Astrocyte (in vitro differentiated cells and primary cell): ENCODE measurements at regions not wholly inside any gene's neighbourhood (a gene's known extent, or its start where the extent isn't known, plus 50 kb on each side); places are given as distances from the start of the nearest gene placed in this dataset.

Experiments
- DNase-seq: peaks from one replicate; pipeline ENCODE4 v3.0.0-alpha.2; 2010; ENCODE audit warnings: low read depth
- FAIRE-seq: peaks from 2 replicates; lab custom pipeline; 2011; peaks lifted over from hg19 to GRCh38; lab: Jason Lieb, UNC
- H2AFZ ChIP-seq: 2 replicates; pipeline ENCODE4 v1.6.0; 2012; ENCODE audit warnings: low read depth, low read length, inconsistent platforms
- H3K27ac ChIP-seq: 2 replicates; pipeline ENCODE4 v1.5.1; 2011; ENCODE audit warnings: low read depth, low read length, inconsistent platforms
- H3K27me3 ChIP-seq: 2 replicates; pipeline ENCODE4 v1.6.0; 2011; ENCODE audit warnings: low read length, inconsistent platforms; ENCODE audit not compliant: insufficient read depth
- H3K36me3 ChIP-seq: 2 replicates; pipeline ENCODE4 v1.5.1; 2011; ENCODE audit warnings: low read length, inconsistent platforms; ENCODE audit not compliant: insufficient read depth
- H3K4me1 ChIP-seq: 2 replicates; pipeline ENCODE4 v1.5.1; 2011; ENCODE audit warnings: low read length, inconsistent platforms; ENCODE audit not compliant: insufficient read depth
- H3K4me2 ChIP-seq: 2 replicates; pipeline ENCODE4 v1.6.0; 2012; ENCODE audit warnings: low read length, inconsistent platforms
- H3K4me3 ChIP-seq: 2 replicates; pipeline ENCODE4 v1.5.1; 2011; ENCODE audit warnings: low read depth, mild to moderate bottlenecking, low read length, inconsistent platforms; ENCODE audit not compliant: insufficient read depth
- H3K79me2 ChIP-seq: 2 replicates; pipeline ENCODE4 v1.6.0; 2012; ENCODE audit warnings: mild to moderate bottlenecking, low read length, inconsistent platforms; ENCODE audit not compliant: insufficient read depth
- H3K9ac ChIP-seq: 2 replicates; pipeline ENCODE4 v1.6.0; 2012; ENCODE audit warnings: mild to moderate bottlenecking, low read length, inconsistent platforms
- H3K9me3 ChIP-seq: 2 replicates; pipeline ENCODE4 v1.5.1; 2012; ENCODE audit warnings: low read depth, mild to moderate bottlenecking, low read length, inconsistent platforms; ENCODE audit not compliant: insufficient read depth
- H4K20me1 ChIP-seq: 2 replicates; pipeline ENCODE4 v1.6.0; 2012; ENCODE audit warnings: low read length, inconsistent platforms; ENCODE audit not compliant: insufficient read depth
- H3K27ac Mint-ChIP-seq: one replicate; pipeline ENCODE4 v1.8.0; 2021; ENCODE audit warnings: mild to moderate bottlenecking, mixed read lengths; ENCODE audit not compliant: unreplicated experiment
- H3K27me3 Mint-ChIP-seq: one replicate; pipeline ENCODE4 v1.8.0; 2021; ENCODE audit warnings: low read depth, mixed read lengths; ENCODE audit not compliant: unreplicated experiment
- H3K36me3 Mint-ChIP-seq: one replicate; pipeline ENCODE4 v1.8.0; 2021; ENCODE audit warnings: low read depth, mixed read lengths; ENCODE audit not compliant: unreplicated experiment
- H3K4me1 Mint-ChIP-seq: one replicate; pipeline ENCODE4 v1.8.0; 2021; ENCODE audit warnings: low read depth, mixed read lengths; ENCODE audit not compliant: unreplicated experiment
- H3K4me3 Mint-ChIP-seq: one replicate; pipeline ENCODE4 v1.8.0; 2021; ENCODE audit warnings: mild to moderate bottlenecking, moderate library complexity, mixed read lengths; ENCODE audit not compliant: unreplicated experiment
- H3K9me3 Mint-ChIP-seq: one replicate; pipeline ENCODE4 v1.8.0; 2021; ENCODE audit warnings: mild to moderate bottlenecking, mixed read lengths; ENCODE audit not compliant: unreplicated experiment
- EZH2 ChIP-seq: IDR thresholded peaks from 2 replicates; pipeline ENCODE4 v1.6.1; 2012; ENCODE audit warnings: mild to moderate bottlenecking, low read length, inconsistent platforms; ENCODE audit not compliant: insufficient read depth
- TF ChIP-seq, protein P1 (sequence below): IDR thresholded peaks from 2 replicates; pipeline ENCODE4 v1.5.1; 2011; ENCODE audit warnings: low read depth, mild to moderate bottlenecking, inconsistent platforms, low read length, moderate library complexity; ENCODE audit not compliant: insufficient read depth

GRCh38 chr5:56760723-56761122, 54.6 kb upstream of the MAP3K1 start:
- FAIRE-seq: no peak

GRCh38 chr5:56759521-56760216, 55.7 kb upstream of the MAP3K1 start:
- Histone ChIP-seq H3K9ac (no peak overlapping the region), H4K20me1 (no peaks in the 10 kb centered on the region), H2AFZ (no peak overlapping the region), H3K27ac (no peak overlapping the region), H3K36me3 (no peaks in the 10 kb centered on the region), H3K9me3 (no peaks in the 10 kb centered on the region), H3K4me2 (no peak overlapping the region), H3K4me3 (no peak overlapping the region), H3K27me3 (no peaks in the 10 kb centered on the region), H3K4me1 (no peaks in the 10 kb centered on the region), H3K79me2 (no peaks in the 10 kb centered on the region)
- DNase-seq (no peak), FAIRE-seq (no peak)
- Mint-ChIP-seq H3K4me1 (peaks cover 23% of the 10 kb centered on the region), H3K9me3 (no peaks in the 10 kb centered on the region), H3K36me3 (no peaks in the 10 kb centered on the region), H3K27me3 (peaks cover 3% of the 10 kb centered on the region), H3K4me3 (no peak overlapping the region), H3K27ac (no peak overlapping the region)
- no peak for TF ChIP-seq EZH2
- TF ChIP-seq, protein P1, sequence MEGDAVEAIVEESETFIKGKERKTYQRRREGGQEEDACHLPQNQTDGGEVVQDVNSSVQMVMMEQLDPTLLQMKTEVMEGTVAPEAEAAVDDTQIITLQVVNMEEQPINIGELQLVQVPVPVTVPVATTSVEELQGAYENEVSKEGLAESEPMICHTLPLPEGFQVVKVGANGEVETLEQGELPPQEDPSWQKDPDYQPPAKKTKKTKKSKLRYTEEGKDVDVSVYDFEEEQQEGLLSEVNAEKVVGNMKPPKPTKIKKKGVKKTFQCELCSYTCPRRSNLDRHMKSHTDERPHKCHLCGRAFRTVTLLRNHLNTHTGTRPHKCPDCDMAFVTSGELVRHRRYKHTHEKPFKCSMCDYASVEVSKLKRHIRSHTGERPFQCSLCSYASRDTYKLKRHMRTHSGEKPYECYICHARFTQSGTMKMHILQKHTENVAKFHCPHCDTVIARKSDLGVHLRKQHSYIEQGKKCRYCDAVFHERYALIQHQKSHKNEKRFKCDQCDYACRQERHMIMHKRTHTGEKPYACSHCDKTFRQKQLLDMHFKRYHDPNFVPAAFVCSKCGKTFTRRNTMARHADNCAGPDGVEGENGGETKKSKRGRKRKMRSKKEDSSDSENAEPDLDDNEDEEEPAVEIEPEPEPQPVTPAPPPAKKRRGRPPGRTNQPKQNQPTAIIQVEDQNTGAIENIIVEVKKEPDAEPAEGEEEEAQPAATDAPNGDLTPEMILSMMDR: no peak

More at GRCh38 chr5:56760723-56761122, 54.6 kb upstream of the MAP3K1 start:
- Mint-ChIP-seq H3K36me3 (no peaks in the 10 kb centered on the region), H3K27me3 (peaks cover 3% of the 10 kb centered on the region), H3K4me1 (peaks cover 23% of the 10 kb centered on the region), H3K27ac (no peak overlapping the region), H3K9me3 (no peaks in the 10 kb centered on the region), H3K4me3 (no peak overlapping the region)
- Histone ChIP-seq H3K4me1 (no peaks in the 10 kb centered on the region), H3K27ac (no peak overlapping the region), H3K4me2 (no peak overlapping the region), H4K20me1 (no peaks in the 10 kb centered on the region), H3K9me3 (no peaks in the 10 kb centered on the region), H3K36me3 (no peaks in the 10 kb centered on the region), H2AFZ (no peak overlapping the region), H3K79me2 (no peaks in the 10 kb centered on the region), H3K4me3 (no peak overlapping the region), H3K27me3 (no peaks in the 10 kb centered on the region), H3K9ac (no peak overlapping the region)
- TF ChIP-seq, protein P1: no peak
- TF ChIP-seq EZH2: no peak
- DNase-seq: no peak

GRCh38 chr5:56757077-56757476, 58.3 kb upstream of the MAP3K1 start:
- no peak overlapping the region for H2AFZ ChIP-seq
- no peak for TF ChIP-seq EZH2
- TF ChIP-seq, protein P1: no peak
- Mint-ChIP-seq H3K36me3 (no peaks in the 10 kb centered on the region), H3K27me3 (peaks cover 3% of the 10 kb centered on the region), H3K27ac (no peak overlapping the region), H3K4me1 (peaks cover 11% of the 10 kb centered on the region), H3K4me3 (no peak overlapping the region), H3K9me3 (no peaks in the 10 kb centered on the region)
- peaks cover 3% of the 10 kb centered on the region for H3K9me3 ChIP-seq
- DNase-seq: no peak
- no peak for FAIRE-seq
- no peak overlapping the region for H3K4me3 ChIP-seq
- no peak overlapping the region for H3K4me2 ChIP-seq
- no peak overlapping the region for H3K9ac ChIP-seq
- H3K27ac ChIP-seq: no peak overlapping the region
- no peaks in the 10 kb centered on the region for H4K20me1 ChIP-seq
- H3K79me2 ChIP-seq: no peaks in the 10 kb centered on the region
- H3K4me1 ChIP-seq: no peaks in the 10 kb centered on the region
- H3K36me3 ChIP-seq: no peaks in the 10 kb centered on the region
- H3K27me3 ChIP-seq: no peaks in the 10 kb centered on the region
